Ovary (tissue), 3 donors: ENCODE measurements at regions not wholly inside any gene's neighbourhood (a gene's known extent, or its start where the extent isn't known, plus 50 kb on each side); places are given as distances from the start of the nearest gene placed in this dataset.

Source experiments
- EP300 ChIP-seq: sonication (generic); formaldehyde crosslinking; IDR thresholded peaks from one replicate; pipeline ENCODE4 v1.6.1; 2017; ENCODE audit warnings: antibody characterized with exemption
- POLR2A ChIP-seq: fragments of 450-650 bp; IDR thresholded peaks from one replicate; pipeline ENCODE4 v1.6.1; 2017; ENCODE audit warnings: antibody characterized with exemption, mild to moderate bottlenecking, moderate library complexity
- TF ChIP-seq, protein P1 (sequence below), 3 donors: fragments of 450-650 bp in 2 of 3; fragments of 200-600 bp in 1 of 3; IDR thresholded peaks; one replicate each; pipeline versions ENCODE4 v1.5.1 to v1.8.0; 2016 to 2022; ENCODE audit warnings: antibody characterized with exemption in 3 of 3, mild to moderate bottlenecking in 1 of 3
- donor health status: DM: no; HTN: no; CAD: no.

DNA sequence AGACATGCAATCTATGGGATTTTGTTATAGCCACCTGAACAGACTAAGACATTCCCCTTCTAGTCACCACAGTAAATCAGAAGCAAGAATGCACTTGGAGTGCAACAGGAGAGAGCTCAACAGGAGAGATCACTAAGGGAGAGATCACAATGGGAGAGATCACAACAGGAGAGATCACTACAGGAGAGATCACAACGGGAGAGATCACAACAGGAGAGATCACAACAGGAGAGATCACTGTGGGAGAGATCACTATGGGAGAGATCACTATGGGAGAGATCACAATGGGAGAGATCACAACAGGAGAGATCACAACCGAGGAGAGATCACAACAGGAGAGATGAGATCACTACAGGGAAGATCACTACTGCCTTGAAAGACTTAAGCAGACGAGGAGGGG lies 238.5 kb upstream of the PITRM1 start:
- TF ChIP-seq POLR2A (no peak), EP300 (no peak)
- TF ChIP-seq, protein P1, sequence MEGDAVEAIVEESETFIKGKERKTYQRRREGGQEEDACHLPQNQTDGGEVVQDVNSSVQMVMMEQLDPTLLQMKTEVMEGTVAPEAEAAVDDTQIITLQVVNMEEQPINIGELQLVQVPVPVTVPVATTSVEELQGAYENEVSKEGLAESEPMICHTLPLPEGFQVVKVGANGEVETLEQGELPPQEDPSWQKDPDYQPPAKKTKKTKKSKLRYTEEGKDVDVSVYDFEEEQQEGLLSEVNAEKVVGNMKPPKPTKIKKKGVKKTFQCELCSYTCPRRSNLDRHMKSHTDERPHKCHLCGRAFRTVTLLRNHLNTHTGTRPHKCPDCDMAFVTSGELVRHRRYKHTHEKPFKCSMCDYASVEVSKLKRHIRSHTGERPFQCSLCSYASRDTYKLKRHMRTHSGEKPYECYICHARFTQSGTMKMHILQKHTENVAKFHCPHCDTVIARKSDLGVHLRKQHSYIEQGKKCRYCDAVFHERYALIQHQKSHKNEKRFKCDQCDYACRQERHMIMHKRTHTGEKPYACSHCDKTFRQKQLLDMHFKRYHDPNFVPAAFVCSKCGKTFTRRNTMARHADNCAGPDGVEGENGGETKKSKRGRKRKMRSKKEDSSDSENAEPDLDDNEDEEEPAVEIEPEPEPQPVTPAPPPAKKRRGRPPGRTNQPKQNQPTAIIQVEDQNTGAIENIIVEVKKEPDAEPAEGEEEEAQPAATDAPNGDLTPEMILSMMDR (IDR thresholded peaks at IDR 0.05): no peak
